ENCODE measurements at regions not wholly inside any gene's neighbourhood (a gene's known extent, or its start where the extent isn't known, plus 50 kb on each side); places are given as distances from the start of the nearest gene placed in this dataset.

DNA sequence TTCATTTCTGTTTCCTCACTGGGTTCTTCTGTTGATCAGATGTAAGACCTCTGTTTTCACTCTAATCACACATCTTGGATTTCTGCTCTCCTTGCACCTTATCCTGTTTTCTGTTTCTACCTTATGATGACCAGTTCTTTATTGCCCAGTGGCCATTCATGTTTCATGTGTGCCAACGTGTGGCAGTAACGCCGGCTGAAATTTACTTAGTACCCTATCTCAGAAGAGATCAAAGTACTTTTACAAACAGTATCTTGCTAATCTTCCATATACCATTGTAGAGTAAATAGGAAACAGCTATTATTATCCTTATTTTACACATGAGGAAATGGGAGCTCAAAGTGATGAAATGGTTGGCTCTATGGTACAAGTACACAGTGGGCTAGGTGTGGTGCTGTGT lies 74.0 kb downstream of the GATA3 start:
- H3K4me1 Mint-ChIP-seq = peaks cover 39% of the 10 kb centered on the region
- ATAC-seq (no peak), DNase-seq (no peak)
- no peaks in the 10 kb centered on the region for H3K9me3 Mint-ChIP-seq
- H3K4me3 Mint-ChIP-seq = no peak overlapping the region
- no peak overlapping the region for H3K27ac Mint-ChIP-seq
- peaks cover 12% of the 10 kb centered on the region for H3K27me3 Mint-ChIP-seq

GRCh38 chr10:8129438-8129837 lies 75.0 kb downstream of the GATA3 start:
- H3K9me3 Mint-ChIP-seq = no peaks in the 10 kb centered on the region
- H3K27me3 Mint-ChIP-seq = peaks cover 12% of the 10 kb centered on the region
- no peak for DNase-seq
- peaks cover 46% of the 10 kb centered on the region for H3K4me1 Mint-ChIP-seq
- H3K27ac Mint-ChIP-seq = no peak overlapping the region
- H3K4me3 Mint-ChIP-seq = no peak overlapping the region
- ATAC-seq = no peak

DNA sequence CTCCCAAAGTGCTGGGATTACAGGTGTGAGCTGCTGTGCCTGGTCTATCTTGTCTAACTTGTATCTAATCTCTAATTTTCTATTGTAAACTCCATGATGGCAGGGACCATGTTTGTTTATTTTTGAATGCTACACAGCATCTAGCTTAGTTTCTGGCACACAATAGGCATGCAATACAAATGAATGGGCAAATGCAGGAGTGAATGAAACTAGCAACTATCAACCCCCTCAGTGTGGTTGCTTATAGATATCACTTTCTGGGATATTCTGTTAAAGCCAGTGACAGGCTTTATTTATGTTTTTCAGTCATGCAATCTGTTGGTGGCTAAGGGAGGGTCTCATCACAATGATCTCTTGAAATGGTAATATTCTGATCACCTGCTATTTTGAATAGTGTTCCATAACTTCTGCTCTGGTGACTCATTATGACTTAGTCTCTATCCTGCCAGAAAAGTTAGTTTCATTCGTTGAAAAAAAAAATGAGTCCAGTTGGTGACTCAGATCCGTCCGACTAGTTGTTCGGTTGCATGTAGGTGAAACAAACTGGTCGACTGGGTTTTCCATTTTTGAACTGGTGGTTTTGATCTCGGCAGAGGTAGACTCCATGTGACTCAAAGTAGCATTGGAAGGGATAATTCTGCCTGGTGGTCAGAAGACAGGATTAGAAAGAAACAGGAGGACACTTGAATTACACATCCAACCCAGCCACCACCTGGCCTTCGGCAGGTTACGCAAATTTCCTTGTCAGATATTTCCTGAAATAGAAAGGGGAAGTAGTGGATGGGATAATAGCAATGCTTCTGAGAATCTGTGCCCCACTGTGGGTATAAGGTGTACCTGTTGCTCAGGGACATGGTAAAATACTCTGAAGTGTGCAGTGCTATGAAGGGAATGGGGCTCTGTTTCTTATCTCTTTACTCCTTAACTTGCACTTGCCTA lies 76.8 kb downstream of the GATA3 start:
- ATAC-seq = peak; percentile 89
- peak overlapping the region in 1 of 2 donors; percentile 59 for H3K27ac Mint-ChIP-seq
- no peaks in the 10 kb centered on the region for H3K9me3 Mint-ChIP-seq
- H3K4me1 Mint-ChIP-seq = peaks cover 46% of the 10 kb centered on the region
- peak overlapping the region; percentile 41 to 61 for H3K4me3 Mint-ChIP-seq
- peaks cover 8% of the 10 kb centered on the region for H3K27me3 Mint-ChIP-seq
- peak; percentile 52 to 79 for DNase-seq

GRCh38 chr10:8133146-8133545 lies 78.7 kb downstream of the GATA3 start:
- Mint-ChIP-seq H3K9me3 (no peaks in the 10 kb centered on the region), H3K4me3 (peak overlapping the region; percentile 74 to 77), H3K27ac (peak overlapping the region; percentile 27 to 97), H3K4me1 (peaks cover 65% of the 10 kb centered on the region), H3K27me3 (no peaks in the 10 kb centered on the region)
- peak; percentile 70 to 83 for DNase-seq
- peak; percentile 68 for ATAC-seq

DNA sequence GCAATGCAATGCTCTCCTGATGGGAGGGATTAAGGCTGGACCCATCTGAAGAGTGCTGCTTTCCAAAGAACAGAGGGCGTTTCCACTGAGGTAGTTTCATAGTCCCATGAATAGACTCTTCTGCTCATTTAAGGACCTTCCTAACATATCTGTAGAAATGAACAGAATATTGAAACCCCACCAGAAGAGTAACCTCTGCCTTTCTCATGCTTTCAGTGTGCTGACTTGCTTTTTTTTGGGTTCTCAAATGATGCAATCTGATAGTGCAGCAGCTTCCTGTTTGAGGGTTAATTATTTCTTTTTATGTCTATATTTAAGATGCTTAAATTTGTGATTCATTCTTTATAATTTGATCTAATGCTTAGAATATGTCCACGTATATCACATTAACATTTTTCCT lies 82.2 kb downstream of the GATA3 start:
- ATAC-seq (no peak), DNase-seq (no peak)
- H3K9me3 Mint-ChIP-seq = no peaks in the 10 kb centered on the region
- H3K27me3 Mint-ChIP-seq = no peaks in the 10 kb centered on the region
- H3K27ac Mint-ChIP-seq = peak overlapping the region; percentile 63 to 95
- H3K4me1 Mint-ChIP-seq = peaks cover 78% of the 10 kb centered on the region
- H3K4me3 Mint-ChIP-seq = peak overlapping the region; percentile 51 to 66

- Mint-ChIP-seq H3K4me3 (peak overlapping the region; percentile 51 to 66), H3K27ac (peak overlapping the region; percentile 63 to 95), H3K9me3 (no peaks in the 10 kb centered on the region), H3K27me3 (no peaks in the 10 kb centered on the region), H3K4me1 (peaks cover 72% of the 10 kb centered on the region)
- DNase-seq (peak; percentile 42 to 69), ATAC-seq (peak; percentile 72)
Observed at GRCh38 chr10:8137272-8137681, 82.8 kb downstream of the GATA3 start.

DNA sequence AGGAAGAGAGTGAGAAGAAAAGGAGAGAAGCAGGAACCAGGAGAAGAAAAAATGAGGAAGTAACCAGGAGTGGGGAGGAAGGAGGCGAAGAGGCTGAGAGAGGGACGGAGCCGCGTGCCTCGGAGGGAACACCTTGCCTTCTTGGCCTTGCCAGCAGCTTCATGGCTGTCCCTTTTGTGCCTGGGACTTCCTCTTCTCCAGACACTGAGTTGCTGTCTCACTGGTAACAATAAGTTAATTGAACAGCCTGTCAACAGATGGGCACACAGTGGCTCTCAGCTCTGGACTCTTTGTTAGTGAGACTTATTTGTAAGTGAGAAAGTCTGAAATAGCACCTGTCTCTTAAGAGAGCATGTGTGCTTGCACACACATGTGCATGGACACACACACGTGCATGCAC lies 83.2 kb downstream of the GATA3 start:
- no peaks in the 10 kb centered on the region for H3K27me3 Mint-ChIP-seq
- H3K27ac Mint-ChIP-seq = peak overlapping the region; percentile 63 to 95
- H3K4me3 Mint-ChIP-seq = peak overlapping the region; percentile 51 to 66
- ATAC-seq = peak; percentile 63
- peaks cover 68% of the 10 kb centered on the region for H3K4me1 Mint-ChIP-seq
- H3K9me3 Mint-ChIP-seq = no peaks in the 10 kb centered on the region
- DNase-seq = peak; percentile 35 to 46

DNA sequence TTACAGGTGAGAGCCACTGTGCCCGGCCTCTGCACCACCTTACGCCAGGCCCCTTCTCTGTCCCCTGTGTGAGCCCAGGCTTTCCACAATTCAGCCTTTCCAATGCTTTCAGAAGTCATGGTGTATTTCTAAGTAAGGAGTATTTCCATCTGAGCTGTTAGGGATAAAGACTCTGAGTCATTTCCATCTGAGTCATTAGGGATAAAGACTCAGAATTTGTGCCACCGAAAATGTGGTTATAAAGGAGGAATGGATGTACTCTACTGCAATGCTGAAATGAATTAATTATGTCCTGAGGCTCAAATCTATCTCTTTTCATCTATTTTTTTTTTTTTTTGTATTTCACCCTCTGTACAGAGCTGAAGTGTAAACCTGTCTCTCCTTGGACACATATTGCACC lies 84.0 kb downstream of the GATA3 start:
- no peak for ATAC-seq
- H3K27me3 Mint-ChIP-seq = no peaks in the 10 kb centered on the region
- H3K4me3 Mint-ChIP-seq = peak overlapping the region in 1 of 2 donors; percentile 10
- H3K9me3 Mint-ChIP-seq = no peaks in the 10 kb centered on the region
- no peak overlapping the region for H3K27ac Mint-ChIP-seq
- peaks cover 60% of the 10 kb centered on the region for H3K4me1 Mint-ChIP-seq
- no peak for DNase-seq

DNA sequence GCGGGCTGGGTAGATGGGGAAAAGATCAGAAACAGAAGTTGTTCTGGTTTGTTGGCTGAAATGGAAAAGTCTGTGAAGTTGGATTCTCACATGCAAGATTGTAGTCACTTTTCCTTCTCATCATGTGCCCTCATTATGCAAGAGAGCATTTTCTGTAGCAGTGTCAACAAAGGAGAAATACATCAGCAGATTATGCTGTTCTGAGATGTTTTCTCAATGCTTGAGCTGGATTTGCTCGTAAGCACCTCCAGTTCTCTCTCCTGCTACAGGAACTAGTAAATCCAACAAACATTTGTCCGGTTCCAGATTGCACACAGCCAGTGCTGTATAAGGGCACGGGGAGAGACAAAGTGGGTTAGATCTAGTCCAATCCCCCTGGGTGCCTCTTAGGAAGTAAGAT lies 90.0 kb downstream of the GATA3 start:
- DNase-seq = no peak
- Mint-ChIP-seq H3K9me3 (no peaks in the 10 kb centered on the region), H3K27ac (no peak overlapping the region), H3K4me1 (peaks cover 15% of the 10 kb centered on the region), H3K27me3 (peaks cover 7% of the 10 kb centered on the region), H3K4me3 (no peak overlapping the region)
- ATAC-seq = no peak

DNA sequence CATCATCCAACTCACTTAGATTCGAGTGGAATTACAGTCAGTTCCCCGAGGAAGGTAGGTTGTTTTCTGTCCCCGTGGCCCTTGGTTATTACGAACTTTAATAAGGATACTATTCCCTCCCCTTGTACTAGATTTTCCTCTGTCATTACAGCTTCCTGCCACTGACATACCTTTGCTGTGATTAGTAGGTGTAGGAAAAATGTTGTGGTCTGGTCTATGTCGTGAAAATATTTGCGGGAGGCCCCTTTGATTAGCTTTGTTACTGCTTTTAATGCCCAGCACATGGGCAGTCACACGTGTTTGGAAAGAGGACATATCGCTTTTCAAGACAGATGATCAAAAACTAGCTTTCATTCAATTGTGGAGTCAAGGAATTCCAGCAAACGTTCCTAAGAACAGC lies 92.2 kb downstream of the GATA3 start:
- Mint-ChIP-seq H3K9me3 (no peaks in the 10 kb centered on the region), H3K27me3 (peaks cover 7% of the 10 kb centered on the region), H3K27ac (no peak overlapping the region), H3K4me3 (no peak overlapping the region), H3K4me1 (no peaks in the 10 kb centered on the region)
- DNase-seq (no peak), ATAC-seq (no peak)

- no peak overlapping the region for H3K4me3 Mint-ChIP-seq
- no peaks in the 10 kb centered on the region for H3K9me3 Mint-ChIP-seq
- no peak overlapping the region for H3K27ac Mint-ChIP-seq
- no peaks in the 10 kb centered on the region for H3K4me1 Mint-ChIP-seq
- ATAC-seq (no peak), DNase-seq (no peak)
- H3K27me3 Mint-ChIP-seq = peaks cover 7% of the 10 kb centered on the region
Observed at GRCh38 chr10:8149991-8150390, 95.5 kb downstream of the GATA3 start.

DNA sequence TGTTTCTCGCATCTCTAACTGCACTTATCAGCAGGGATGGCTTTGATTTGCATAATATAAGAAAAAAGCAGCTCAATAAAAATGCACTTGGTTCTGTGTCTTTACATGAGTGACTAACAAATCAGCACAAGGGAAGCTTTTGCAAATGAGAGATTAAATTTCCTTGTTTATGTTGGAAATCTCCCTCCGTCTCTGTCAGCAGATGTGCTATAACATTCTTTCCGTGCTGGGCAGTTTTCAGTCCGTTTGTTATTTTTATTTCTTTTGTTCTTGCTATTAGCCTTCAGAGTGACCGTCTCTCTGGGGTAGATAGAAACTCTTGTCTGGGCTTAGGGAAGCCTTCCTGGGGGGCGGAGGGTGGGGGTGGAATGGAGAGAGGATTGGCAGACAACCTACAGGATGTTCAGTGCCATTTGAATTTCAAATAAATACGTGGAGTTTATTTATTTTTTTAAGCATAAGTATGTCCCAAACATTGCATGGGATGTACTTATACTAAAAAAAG lies 96.0 kb downstream of the GATA3 start:
- H3K4me3 Mint-ChIP-seq = no peak overlapping the region
- no peaks in the 10 kb centered on the region for H3K9me3 Mint-ChIP-seq
- DNase-seq = no peak
- H3K27ac Mint-ChIP-seq = no peak overlapping the region
- H3K4me1 Mint-ChIP-seq = no peaks in the 10 kb centered on the region
- ATAC-seq = no peak
- peaks cover 7% of the 10 kb centered on the region for H3K27me3 Mint-ChIP-seq

- H3K4me1 Mint-ChIP-seq = no peaks in the 10 kb centered on the region
- no peak overlapping the region for H3K27ac Mint-ChIP-seq
- no peaks in the 10 kb centered on the region for H3K9me3 Mint-ChIP-seq
- no peak for DNase-seq
- peaks cover 7% of the 10 kb centered on the region for H3K27me3 Mint-ChIP-seq
- no peak overlapping the region for H3K4me3 Mint-ChIP-seq
- no peak for ATAC-seq
Observed at GRCh38 chr10:8151086-8151485, 96.6 kb downstream of the GATA3 start.

- ATAC-seq (no peak), DNase-seq (no peak)
- Mint-ChIP-seq H3K9me3 (peaks cover 6 to 13% of the 10 kb centered on the region in 2 donors), H3K27ac (no peak overlapping the region), H3K27me3 (peaks cover 15% of the 10 kb centered on the region), H3K4me1 (peaks cover 13% of the 10 kb centered on the region), H3K4me3 (no peak overlapping the region)
Observed at GRCh38 chr10:8156918-8157317, 102.4 kb downstream of the GATA3 start.

GRCh38 chr10:8158193-8159071 lies 103.9 kb downstream of the GATA3 start:
- DNase-seq = no peak
- H3K9me3 Mint-ChIP-seq = peaks cover 6 to 13% of the 10 kb centered on the region in 2 donors
- H3K27ac Mint-ChIP-seq = no peak overlapping the region
- H3K4me3 Mint-ChIP-seq = no peak overlapping the region
- no peak for ATAC-seq
- peaks cover 15% of the 10 kb centered on the region for H3K27me3 Mint-ChIP-seq
- H3K4me1 Mint-ChIP-seq = peaks cover 13% of the 10 kb centered on the region
